Activated CD8-positive, alpha-beta memory T cell treated with anti-CD3 and anti-CD28 coated beads, Interleukin-2, amount 50 U/mL, for 48 hours (primary cell): ENCODE measurements at regions not wholly inside any gene's neighbourhood (a gene's known extent, or its start where the extent isn't known, plus 50 kb on each side); places are given as distances from the start of the nearest gene placed in this dataset.

ENCODE experiments used
- DNase-seq: peaks from one replicate; pipeline ENCODE4 v3.0.0-alpha.2; 2020

DNA sequence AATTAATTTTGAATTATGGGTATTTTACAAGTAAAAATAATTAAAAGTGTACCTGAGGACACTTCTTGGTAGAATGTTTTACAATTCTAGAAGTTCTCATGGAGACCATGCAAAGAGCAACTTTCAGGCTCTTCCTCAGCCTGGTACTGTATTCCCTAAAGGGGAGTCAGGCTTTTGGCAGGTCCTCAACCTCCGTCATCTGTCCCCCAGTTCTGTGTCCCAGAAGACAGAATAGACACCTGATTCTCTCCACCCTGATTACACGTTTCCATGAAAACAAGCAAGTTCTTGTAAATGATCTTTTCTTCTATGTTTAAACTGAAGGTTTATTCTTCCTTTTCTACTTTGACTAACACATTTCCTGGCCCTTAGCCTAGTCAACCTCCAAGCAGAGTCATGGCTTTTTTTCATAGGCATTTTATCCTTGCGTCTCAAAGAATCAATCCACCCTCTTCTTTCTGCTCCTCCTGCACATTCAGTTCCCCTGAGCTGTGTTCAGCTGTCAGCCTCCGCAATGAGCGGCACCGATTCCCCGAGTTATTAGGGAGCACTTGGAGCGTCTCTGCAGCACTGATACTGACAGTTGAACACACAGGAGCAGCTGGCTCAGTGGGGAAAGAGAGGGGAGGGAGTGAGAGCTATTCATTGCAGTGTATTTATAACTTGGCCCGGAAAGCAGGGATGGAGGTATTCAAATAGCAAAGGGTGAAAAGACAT is 1082.4 kb upstream of the MAP3K7 start:
- no peak for DNase-seq

GRCh38 chr6:91667596-91667995 is 1080.7 kb upstream of the MAP3K7 start:
- no peak for DNase-seq

GRCh38 chr6:91664327-91664959 is 1077.6 kb upstream of the MAP3K7 start:
- DNase-seq: no peak

DNA sequence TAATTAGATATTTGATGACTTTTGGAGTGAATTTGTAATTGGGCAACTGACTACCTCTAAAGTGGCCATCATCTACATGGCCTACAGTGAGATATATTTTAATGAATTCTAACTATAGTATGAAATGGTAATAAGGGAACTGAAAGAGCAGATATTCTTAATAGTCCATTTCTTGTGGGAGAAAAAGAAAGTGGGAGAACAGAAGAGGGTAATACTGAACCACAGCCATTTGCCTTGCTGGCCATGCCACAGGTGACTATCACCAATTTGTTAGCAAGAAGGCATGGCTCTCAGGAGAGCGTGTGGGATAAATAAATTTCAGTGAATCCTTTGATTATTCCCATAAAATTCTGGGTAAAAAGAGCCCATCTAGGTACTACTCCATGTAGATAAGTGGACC is 1074.0 kb upstream of the MAP3K7 start:
- no peak for DNase-seq

DNA sequence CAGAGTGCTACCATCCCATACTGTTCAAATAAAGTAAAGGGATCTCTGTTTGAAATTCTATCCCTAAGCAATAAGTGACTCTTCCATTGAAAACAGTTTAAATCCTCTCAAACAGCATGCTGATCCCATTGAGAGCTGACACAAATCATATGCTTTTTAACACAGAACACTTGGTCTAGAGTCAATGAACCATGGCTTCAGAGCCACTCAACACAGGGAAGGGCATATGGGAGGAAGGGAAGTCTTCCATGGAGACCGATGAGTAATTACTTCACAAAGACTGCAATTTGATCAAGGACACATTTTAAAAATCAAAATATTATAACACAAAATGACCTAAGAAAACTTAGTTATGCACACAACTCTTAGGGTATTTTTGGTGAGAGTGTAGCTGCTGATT is 1073.0 kb upstream of the MAP3K7 start:
- no peak for DNase-seq

- no peak for DNase-seq
These were observed 1067.9 kb upstream of the MAP3K7 start for GRCh38 chr6:91654793-91655192.

GRCh38 chr6:91654357-91654756 is 1067.5 kb upstream of the MAP3K7 start:
- DNase-seq: no peak

DNA sequence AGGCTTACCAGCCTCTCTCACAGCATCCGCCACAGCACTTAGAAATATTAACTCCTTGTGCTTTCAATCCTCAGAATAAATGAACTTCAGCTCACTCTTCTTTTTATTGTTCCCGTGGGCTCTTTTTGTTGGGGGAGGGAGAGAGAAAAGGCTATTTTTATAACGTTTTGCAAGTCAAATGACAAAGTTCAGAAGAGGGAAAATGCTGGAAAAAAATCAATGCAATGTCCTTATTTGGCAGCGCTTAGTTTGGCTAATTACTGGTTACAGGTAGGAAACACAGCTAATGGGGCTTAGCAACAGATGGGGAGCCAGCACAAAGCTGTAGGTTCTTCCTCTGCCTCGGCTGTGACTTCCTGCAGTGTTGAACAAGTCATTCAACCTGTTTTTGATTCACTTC is 1067.0 kb upstream of the MAP3K7 start:
- no peak for DNase-seq

DNA sequence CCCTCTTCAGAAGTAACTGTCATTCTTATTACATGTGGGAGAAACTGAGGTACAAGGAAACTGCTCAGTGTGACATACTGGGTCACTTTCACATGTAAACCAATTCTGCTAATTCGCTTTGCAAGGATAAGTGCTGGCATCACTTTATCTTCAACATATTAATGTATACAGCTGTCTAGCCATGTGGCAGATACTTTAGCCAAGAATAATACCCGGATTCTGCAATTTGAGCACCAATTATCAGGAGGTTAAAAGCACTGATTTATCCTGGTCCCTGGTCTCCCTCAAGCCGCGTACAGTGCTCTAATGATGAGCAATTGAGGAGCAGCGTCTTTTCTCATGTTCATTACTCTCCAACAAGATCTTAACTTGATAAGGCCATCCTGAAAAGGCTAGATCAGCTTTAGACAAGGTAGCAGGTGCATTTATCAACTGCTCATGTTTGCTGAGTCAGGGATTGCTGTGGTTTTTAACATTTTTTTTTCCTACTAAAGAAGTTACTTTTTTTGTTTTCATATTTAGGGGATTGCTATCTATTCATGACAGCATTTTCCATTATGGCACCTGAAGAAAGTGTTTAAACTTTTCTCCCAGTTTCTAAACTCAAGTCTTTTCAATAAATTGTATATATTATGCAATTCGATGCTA is 1066.3 kb upstream of the MAP3K7 start:
- no peak for DNase-seq

- DNase-seq: no peak
These were observed 1059.8 kb upstream of the MAP3K7 start for GRCh38 chr6:91646649-91647048.

GRCh38 chr6:91645811-91646210 is 1058.9 kb upstream of the MAP3K7 start:
- no peak for DNase-seq

- DNase-seq: no peak
These were observed 1050.3 kb upstream of the MAP3K7 start for GRCh38 chr6:91637217-91637616.

DNA sequence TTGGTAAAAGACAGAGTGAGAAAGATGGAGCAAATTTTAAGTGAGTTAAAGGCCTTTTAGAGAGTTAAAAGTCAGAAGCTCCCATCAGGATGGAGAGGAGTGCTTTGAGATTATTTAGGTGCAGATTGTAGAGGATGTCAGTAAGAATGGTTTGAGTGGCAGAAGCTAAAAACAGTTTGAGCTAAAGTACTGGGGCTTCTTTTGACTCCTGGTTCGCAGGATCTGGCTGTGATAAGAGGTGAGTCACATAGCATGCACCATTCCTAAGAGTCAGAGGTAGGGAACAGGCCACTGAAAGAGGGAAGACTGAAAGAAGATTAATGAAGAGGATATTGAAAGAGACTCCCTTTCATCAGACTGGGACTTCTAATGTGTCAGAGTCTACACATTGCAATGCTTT is 1047.9 kb upstream of the MAP3K7 start:
- DNase-seq: no peak

GRCh38 chr6:91633374-91634111 is 1046.7 kb upstream of the MAP3K7 start:
- no peak for DNase-seq

DNA sequence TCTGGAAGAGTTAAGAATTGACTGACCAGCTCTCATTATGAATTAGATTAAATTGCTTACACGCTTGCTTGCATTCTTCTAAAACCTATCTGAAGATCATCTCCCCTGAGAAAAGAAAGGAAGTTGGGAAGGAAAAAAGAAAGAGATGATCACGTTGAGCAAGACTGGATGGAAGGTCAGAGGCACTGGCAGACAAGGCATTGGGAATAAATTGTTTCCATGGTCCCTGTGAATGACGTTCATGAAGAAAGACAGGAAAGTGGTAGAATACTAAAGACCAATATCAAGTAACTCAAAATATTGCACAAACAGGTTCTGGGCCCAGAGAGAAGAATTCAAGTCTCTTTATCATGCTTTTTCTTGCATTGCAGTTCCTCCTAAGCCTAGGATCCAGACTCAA is 1045.4 kb upstream of the MAP3K7 start:
- no peak for DNase-seq

DNA sequence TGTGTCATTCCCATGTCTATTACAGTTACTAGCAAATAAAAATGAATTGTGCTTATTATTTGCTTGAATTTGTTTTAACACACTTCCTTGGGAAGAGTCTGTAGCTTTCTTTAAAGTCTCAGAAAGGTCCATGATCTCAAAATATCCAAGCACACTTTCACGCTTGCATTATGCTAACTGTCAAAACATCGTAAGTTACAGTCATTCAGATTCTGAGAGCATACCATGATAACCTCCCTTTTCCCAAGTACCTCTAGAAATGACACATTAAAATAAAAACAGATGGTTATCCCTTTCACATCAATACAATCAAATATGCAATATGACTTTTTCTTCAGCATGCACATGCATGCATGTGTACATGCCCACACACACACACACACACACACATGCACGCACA is 1044.4 kb upstream of the MAP3K7 start:
- no peak for DNase-seq

GRCh38 chr6:91626911-91627310 is 1040.0 kb upstream of the MAP3K7 start:
- no peak for DNase-seq

- DNase-seq: no peak
These were observed 1026.6 kb upstream of the MAP3K7 start for GRCh38 chr6:91613481-91613880.

DNA sequence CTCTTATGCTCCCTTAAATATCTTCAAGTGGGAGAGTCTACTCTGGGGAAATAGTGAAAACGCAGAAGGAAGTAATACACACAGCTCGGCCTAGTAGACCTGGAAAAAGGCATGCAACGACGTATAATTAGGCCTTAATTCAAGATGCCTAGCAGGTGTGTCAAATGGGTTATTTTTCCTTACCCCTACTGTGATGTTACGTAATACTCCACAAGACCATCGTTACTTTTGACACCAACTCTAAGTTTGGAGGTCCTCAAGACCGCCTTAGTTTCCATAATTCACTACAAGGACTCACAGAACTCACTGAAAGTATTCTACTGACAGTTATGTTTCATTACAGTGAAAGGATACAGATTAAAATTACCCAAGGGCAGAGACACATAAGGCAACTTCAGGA is 1024.3 kb upstream of the MAP3K7 start:
- no peak for DNase-seq

- no peak for DNase-seq
These were observed 1021.6 kb upstream of the MAP3K7 start for GRCh38 chr6:91608428-91608827.

DNA sequence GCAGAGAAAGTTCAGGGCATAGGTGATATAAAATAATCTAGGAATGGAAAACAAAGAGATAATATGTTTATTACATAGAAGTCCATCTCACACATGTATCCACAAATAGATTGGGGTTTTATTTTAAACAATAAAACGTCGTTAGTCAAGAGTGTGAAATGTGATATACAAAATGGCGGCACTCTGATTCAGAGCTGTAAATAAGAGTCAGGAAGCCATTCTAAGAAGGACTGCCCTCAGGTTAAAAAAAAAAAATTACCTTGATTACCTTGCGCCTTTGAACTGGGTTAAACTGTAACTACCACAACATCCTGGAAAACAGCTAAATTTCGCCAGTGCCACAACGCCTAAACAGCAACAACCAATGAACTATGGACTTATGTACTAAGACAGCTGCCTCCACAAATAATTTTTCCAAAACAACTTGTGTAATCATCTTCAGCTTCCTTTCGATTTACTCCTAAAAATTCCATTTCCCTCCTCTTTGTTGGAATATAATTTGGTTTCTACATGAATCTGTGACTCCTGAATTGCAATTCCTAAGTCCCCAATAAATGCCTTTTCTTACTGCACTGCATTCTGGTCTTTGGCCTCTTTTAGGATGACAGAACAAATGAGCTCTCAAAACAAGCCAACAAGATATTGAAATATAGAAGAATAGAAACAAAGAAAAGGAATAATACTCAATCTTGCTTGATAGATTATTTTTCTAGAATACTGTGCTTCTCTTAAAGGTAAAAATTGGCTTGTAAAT is 1019.5 kb upstream of the MAP3K7 start:
- no peak for DNase-seq

GRCh38 chr6:91600561-91600960 is 1013.7 kb upstream of the MAP3K7 start:
- DNase-seq: no peak

DNA sequence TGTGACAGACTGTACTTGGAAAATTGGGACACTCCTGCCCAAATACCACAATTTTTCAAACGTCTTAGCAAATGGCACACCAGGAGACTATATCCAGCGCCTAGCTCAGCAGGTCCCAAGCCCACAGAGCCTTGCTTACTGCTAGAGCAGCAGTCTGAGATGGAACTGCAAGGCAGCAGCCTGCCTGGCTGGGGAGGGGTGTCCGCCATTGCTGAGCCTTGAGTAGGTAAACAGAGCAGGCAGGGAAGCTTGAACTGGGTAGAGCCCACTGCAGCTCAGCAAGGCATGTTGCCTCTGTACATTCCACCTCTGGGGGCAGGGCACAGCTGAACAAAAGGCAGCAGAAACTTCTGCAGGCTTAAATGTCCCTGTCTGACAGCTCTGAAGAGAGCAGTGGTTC is 1003.3 kb upstream of the MAP3K7 start:
- no peak for DNase-seq
